HCT116 (cell line): ENCODE measurements at regions not wholly inside any gene's neighbourhood (a gene's known extent, or its start where the extent isn't known, plus 50 kb on each side); places are given as distances from the start of the nearest gene placed in this dataset.

ENCODE experiments used
- ATAC-seq: fragments of 200-7000 bp; cut with Tn5 transposase; 2 replicates; pipeline ENCODE4 v1.9.1; 2020; ENCODE audit warnings: mild to moderate bottlenecking, moderate library complexity
- BruUV-seq: library from RNA; stranded (reverse); fragments of 400-500 nt; replicated peaks from 2 replicates; lab custom pipeline; 2021; lab: Mats Ljungman, UMichigan
- CTCF ChIA-PET: fragments of 300-600 bp; sonication (Branson Sonifier 250); formaldehyde crosslinking; loops from one replicate; lab custom pipeline; 2021; ENCODE audit warnings: antibody characterized with exemption; lab: Charles Lee
- POLR2A ChIA-PET: fragments of 300-600, 350-600 bp; sonication (Branson Sonifier 250); formaldehyde crosslinking; loops from one replicate; lab custom pipeline; 2021; ENCODE audit warnings: antibody characterized with exemption; lab: Charles Lee
- RAD21 ChIA-PET, 2 experiments: fragments of 300-600 bp; sonication (Branson Sonifier 250); formaldehyde crosslinking; loops; one replicate each; lab custom pipeline; 2023; ENCODE audit warnings: low total read pairs in 2 of 2; ENCODE audit not compliant: uncharacterized antibody in 2 of 2, unreplicated experiment in 2 of 2, low non-redundant PET in 1 of 2; lab: Charles Lee
- DNase-seq: peaks from one replicate; pipeline ENCODE4 v3.0.0-alpha.2; 2010; ENCODE audit warnings: low read depth, low spot score
- H2AFZ ChIP-seq: fragments of 200-600 bp; shearing (Covaris generic), sonication (generic); 2 replicates; pipeline ENCODE4 v1.6.1; 2017; ENCODE audit warnings: low read depth, mixed run types, mixed read lengths, antibody characterized with exemption, low read length; ENCODE audit not compliant: poor library complexity, severe bottlenecking
- H3K27ac ChIP-seq: 2 replicates; pipeline ENCODE4 v1.5.1; 2012; ENCODE audit warnings: low read depth, low read length
- H3K27me3 ChIP-seq: fragments of 200-600 bp; sonication (generic); 2 replicates; pipeline ENCODE4 v1.6.1; 2016; ENCODE audit warnings: mixed run types, low read length, mixed read lengths; ENCODE audit not compliant: insufficient read depth
- H3K36me3 ChIP-seq, 2 experiments: fragments of 200-500 bp in 1 of 2; fragments of 200-600 bp in 1 of 2; sonication (Bioruptor generic) in 1 of 2; sonication (generic) in 1 of 2; 2 replicates each; pipeline versions ENCODE4 v1.5.1 to v1.6.1; 2014 to 2016; ENCODE audit warnings: low read length in 2 of 2, inconsistent platforms in 1 of 2, mixed read lengths in 1 of 2, mixed run types in 1 of 2; ENCODE audit not compliant: insufficient read depth in 2 of 2, control insufficient read depth in 1 of 2
- H3K4me1 ChIP-seq, 2 experiments: fragments of 200-600 bp in 1 of 2; sonication (generic) in 1 of 2; 2 replicates each; pipeline versions ENCODE4 v1.5.1 to v1.6.1; 2012 to 2017; ENCODE audit warnings: low read length in 2 of 2, inconsistent platforms in 1 of 2, mild to moderate bottlenecking in 1 of 2, mixed read lengths in 1 of 2, mixed run types in 1 of 2, moderate library complexity in 1 of 2; ENCODE audit not compliant: insufficient read depth in 2 of 2, control insufficient read depth in 1 of 2
- H3K4me2 ChIP-seq: fragments of 200-600 bp; sonication (generic); 2 replicates; pipeline ENCODE4 v1.6.1; 2017; ENCODE audit warnings: mixed run types, low read length, mixed read lengths
- H3K4me3 ChIP-seq, 2 experiments: fragments of 200-600 bp in 1 of 2; sonication (generic) in 1 of 2; replicated peaks in 1 of 2; 2 replicates each; pipeline ENCODE4 v1.5.1; 2011 to 2016; ENCODE audit warnings: low read length in 2 of 2, control low read depth in 1 of 2, low read depth in 1 of 2, mild to moderate bottlenecking in 1 of 2, mixed read lengths in 1 of 2, mixed run types in 1 of 2
- H3K79me2 ChIP-seq: fragments of 200-600 bp; sonication (generic); 2 replicates; pipeline ENCODE4 v1.6.1; 2017; ENCODE audit warnings: mild to moderate bottlenecking, mixed run types, low read length, moderate library complexity, mixed read lengths; ENCODE audit not compliant: insufficient read depth
- H3K9ac ChIP-seq: fragments of 200-600 bp; sonication (generic); 2 replicates; pipeline ENCODE4 v1.6.1; 2016; ENCODE audit warnings: low read length, mixed read lengths
- H3K9me2 ChIP-seq: fragments of 200-600 bp; sonication (generic), shearing (Covaris generic); 2 replicates; pipeline ENCODE4 v1.6.1; 2017; ENCODE audit warnings: mixed run types, mild to moderate bottlenecking, moderate library complexity; ENCODE audit not compliant: insufficient read depth
- H3K9me3 ChIP-seq, 2 experiments: fragments of 200-500 bp in 1 of 2; fragments of 200-600 bp in 1 of 2; sonication (Bioruptor generic) in 1 of 2; sonication (generic) in 1 of 2; 2 replicates each; pipeline ENCODE4 v1.6.1; 2014 to 2017; ENCODE audit warnings: low read length in 2 of 2, mixed read lengths in 2 of 2, inconsistent platforms in 1 of 2, low read depth in 1 of 2, mild to moderate bottlenecking in 1 of 2, mixed run types in 1 of 2, moderate library complexity in 1 of 2; ENCODE audit not compliant: control insufficient read depth in 1 of 2, insufficient read depth in 1 of 2
- H4K20me1 ChIP-seq: fragments of 200-600 bp; sonication (generic), shearing (Covaris generic); 2 replicates; pipeline ENCODE4 v1.6.1; 2017; ENCODE audit warnings: mixed run types, mild to moderate bottlenecking, moderate library complexity; ENCODE audit not compliant: insufficient read depth
- CBX3 ChIP-seq: IDR thresholded peaks from 2 replicates; pipeline ENCODE4 v1.6.1; 2012; ENCODE audit warnings: low read depth
- CEBPB ChIP-seq: IDR thresholded peaks from 2 replicates; pipeline ENCODE4 v1.6.1; 2012; ENCODE audit warnings: low read depth
- CTCF ChIP-seq, 3 experiments: fragments of 200-600 bp in 1 of 3; sonication (generic) in 1 of 3; IDR thresholded peaks in 2 of 3; conservative IDR thresholded peaks in 1 of 3; 2 replicates each; pipeline ENCODE4 v1.5.1; 2012 to 2017; ENCODE audit warnings: low read depth in 2 of 3, low read length in 2 of 3, antibody characterized with exemption in 1 of 3, borderline replicate concordance in 1 of 3, control low read depth in 1 of 3, mild to moderate bottlenecking in 1 of 3, mixed read lengths in 1 of 3, mixed run types in 1 of 3, moderate library complexity in 1 of 3; ENCODE audit not compliant: insufficient read depth in 1 of 3
- EGR1 ChIP-seq: IDR thresholded peaks from 2 replicates; pipeline ENCODE4 v1.6.1; 2012; ENCODE audit warnings: low read depth
- EZH2 ChIP-seq: fragments of 200-600 bp; sonication (generic); IDR thresholded peaks from 2 replicates; pipeline ENCODE4 v1.6.1; 2017; ENCODE audit warnings: antibody characterized with exemption, mixed run types
- JUND ChIP-seq: IDR thresholded peaks from 2 replicates; pipeline ENCODE4 v1.6.1; 2012
- MAX ChIP-seq: IDR thresholded peaks from 2 replicates; pipeline ENCODE4 v1.6.1; 2012
- POLR2AphosphoS5 ChIP-seq: IDR thresholded peaks from 2 replicates; pipeline ENCODE4 v1.6.1; 2011; ENCODE audit warnings: mild to moderate bottlenecking, low read depth, low read length, moderate library complexity
- ZBTB33 ChIP-seq: IDR thresholded peaks from 2 replicates; pipeline ENCODE4 v1.6.1; 2011; ENCODE audit warnings: mild to moderate bottlenecking, low read length, moderate library complexity; ENCODE audit not compliant: insufficient replicate concordance; ENCODE audit errors: extremely low read depth
- ZNF274 ChIP-seq: fragments of 200-500 bp; sonication (Bioruptor generic); IDR thresholded peaks from 2 replicates; pipeline ENCODE4 v1.6.1; 2014; ENCODE audit warnings: mild to moderate bottlenecking, low read depth, low read length, inconsistent platforms
- intact Hi-C: fragments of 100-400 bp; cut with micrococcal nuclease; formaldehyde crosslinking; loops from 2 replicates; pipeline ENCODE4 v1.10.0; 2022

GRCh38 chr12:127657036-127657435 is 609.9 kb upstream of the TMEM132C start:
- H2AFZ ChIP-seq, result no peak overlapping the region
- H3K27me3 ChIP-seq, result no peaks in the 10 kb centered on the region
- H3K9ac ChIP-seq, result no peak overlapping the region
- no TSS peak for BruUV-seq
- POLR2A ChIA-PET, result no interaction called here
- CTCF ChIA-PET, result no interaction called here
- no peaks in the 10 kb centered on the region for H4K20me1 ChIP-seq
- no peaks in the 10 kb centered on the region for H3K36me3 ChIP-seq
- no peaks in the 10 kb centered on the region for H3K4me1 ChIP-seq
- no peak for TF ChIP-seq ZBTB33
- no peak for TF ChIP-seq CBX3
- no peak for TF ChIP-seq POLR2AphosphoS5
- TF ChIP-seq MAX, result no peak
- no peak for TF ChIP-seq EGR1
- no peak for TF ChIP-seq CTCF (IDR thresholded peaks at IDR 0.05 in 2 of 3, conservative IDR thresholded peaks at IDR 0.05 in 1 of 3; ENCODE audit: borderline replicate concordance in 1 of 3, insufficient read depth in 1 of 3, low read depth in 2 of 3, low read length in 2 of 3)
- no peak for TF ChIP-seq JUND
- no peak for TF ChIP-seq ZNF274
- TF ChIP-seq CEBPB, result no peak
- TF ChIP-seq EZH2, result no peak
- TF ChIP-seq, all 23 proteins: peak for 0
- Histone ChIP-seq H3K9me2 (no peaks in the 10 kb centered on the region), H3K79me2 (no peaks in the 10 kb centered on the region), H3K27ac (no peak overlapping the region), H3K9me3 (peaks cover 0 to 4% of the 10 kb centered on the region in 2 experiments; a peak in 2 of 4 replicates), H3K4me3 (no peak overlapping the region), H3K4me2 (no peak overlapping the region)
- ATAC-seq (no peak), DNase-seq (no peak)
- intact Hi-C loops, result no loop called here
- RAD21 ChIA-PET, result no interaction called here
